Activated naive CD4-positive, alpha-beta T cell treated with anti-CD3 and anti-CD28 coated beads for 36 hours (primary cell): ENCODE measurements at regions not wholly inside any gene's neighbourhood (a gene's known extent, or its start where the extent isn't known, plus 50 kb on each side); places are given as distances from the start of the nearest gene placed in this dataset.

Experiments used
- CTCF ChIA-PET: fragments of 350-600 bp; sonication (Branson Sonifier 250); formaldehyde crosslinking; loops from one replicate; lab custom pipeline; 2021; ENCODE audit warnings: antibody characterized with exemption; lab: Charles Lee
- DNase-seq: peaks from one replicate; pipeline ENCODE4 v3.0.0-alpha.2; 2020
- H3K27ac Mint-ChIP-seq: one replicate; pipeline ENCODE4 v1.8.0; 2021; ENCODE audit warnings: mild to moderate bottlenecking, mixed read lengths
- H3K27me3 Mint-ChIP-seq: one replicate; pipeline ENCODE4 v1.8.0; 2021; ENCODE audit warnings: low read depth, mixed read lengths
- H3K36me3 Mint-ChIP-seq: one replicate; pipeline ENCODE4 v1.8.0; 2021; ENCODE audit warnings: low read depth, mixed read lengths
- H3K4me1 Mint-ChIP-seq: one replicate; pipeline ENCODE4 v1.8.0; 2021; ENCODE audit warnings: low read depth, mixed read lengths
- H3K4me3 Mint-ChIP-seq: one replicate; pipeline ENCODE4 v1.8.0; 2021; ENCODE audit warnings: mild to moderate bottlenecking, moderate library complexity, mixed read lengths
- H3K9me3 Mint-ChIP-seq: one replicate; pipeline ENCODE4 v1.8.0; 2021; ENCODE audit warnings: mixed read lengths
- intact Hi-C: fragments of 100-400 bp; cut with micrococcal nuclease; formaldehyde crosslinking; loops from one replicate; pipeline ENCODE4 v1.15.1; 2023

DNA sequence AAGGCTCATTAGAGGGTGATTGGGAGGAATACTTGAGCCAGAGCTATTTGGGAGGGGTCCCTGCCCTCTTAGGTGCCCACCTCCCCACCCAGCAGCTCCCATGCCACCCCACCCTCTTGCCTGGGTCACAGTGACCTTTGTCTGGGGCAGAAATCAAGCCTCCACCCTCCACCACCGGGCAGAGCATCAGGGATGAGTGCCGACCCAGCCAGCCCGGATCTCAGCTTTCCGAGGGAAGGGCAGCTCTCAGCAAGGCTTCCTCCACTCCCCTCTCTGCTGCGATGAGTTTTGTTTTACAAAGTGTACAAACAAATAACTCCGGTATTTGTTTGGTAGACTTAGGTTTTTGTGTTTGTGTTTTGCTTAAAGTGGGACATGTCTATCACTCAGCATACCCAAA, 136.7 kb upstream of the CST7 start:
- Mint-ChIP-seq H3K4me1 (no peaks in the 10 kb centered on the region), H3K9me3 (peaks cover 2% of the 10 kb centered on the region), H3K27ac (no peak overlapping the region), H3K27me3 (peaks cover 6% of the 10 kb centered on the region), H3K36me3 (no peaks in the 10 kb centered on the region), H3K4me3 (no peak overlapping the region)
- DNase-seq = no peak
- intact Hi-C loops = no loop called here
- CTCF ChIA-PET = no interaction called here

DNA sequence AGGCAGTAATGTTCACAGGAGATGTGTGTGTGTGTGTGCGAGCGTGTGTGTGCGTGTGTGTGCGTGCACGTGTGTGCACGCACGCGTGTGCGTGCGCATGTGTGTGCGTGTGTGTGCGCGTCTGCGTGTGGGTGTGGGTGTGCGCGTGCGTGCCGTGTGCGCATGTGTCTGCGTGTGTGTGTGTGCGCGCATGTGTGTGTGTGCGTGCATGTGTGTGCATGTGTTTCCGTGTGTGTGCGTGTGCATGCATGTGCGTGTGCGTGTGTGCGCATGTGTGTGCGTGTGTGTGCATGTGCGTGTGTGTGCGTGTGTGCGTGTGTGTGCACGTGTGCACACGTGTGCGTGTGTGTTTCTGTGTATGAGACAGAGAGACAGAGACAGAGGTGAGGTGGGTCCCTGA, 136.0 kb upstream of the CST7 start:
- intact Hi-C loops = no loop called here
- Mint-ChIP-seq H3K9me3 (peaks cover 2% of the 10 kb centered on the region), H3K27ac (no peak overlapping the region), H3K4me3 (no peak overlapping the region), H3K27me3 (peaks cover 6% of the 10 kb centered on the region), H3K4me1 (no peaks in the 10 kb centered on the region), H3K36me3 (no peaks in the 10 kb centered on the region)
- DNase-seq = no peak
- CTCF ChIA-PET = no interaction called here

DNA sequence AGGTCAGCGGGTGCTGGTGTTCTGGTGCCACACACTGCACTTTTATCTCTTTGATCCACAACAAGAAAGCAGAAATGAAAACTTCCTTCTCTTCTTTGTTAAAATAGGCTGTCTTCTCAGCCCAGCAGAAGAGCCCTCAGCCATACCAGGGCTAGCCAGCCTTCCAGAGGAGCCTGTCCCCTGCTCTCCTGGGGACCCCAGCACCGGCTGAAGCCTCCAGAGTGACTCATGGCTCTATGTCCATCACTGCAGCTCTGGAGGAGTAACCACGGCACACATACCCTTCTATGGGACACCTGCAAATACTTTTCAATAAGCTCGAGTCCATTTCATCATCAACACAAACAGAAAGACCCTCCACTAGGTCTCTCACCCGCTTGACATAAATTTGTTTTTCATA, 135.6 kb upstream of the CST7 start:
- H3K36me3 Mint-ChIP-seq = no peaks in the 10 kb centered on the region
- DNase-seq = no peak
- intact Hi-C loops = no loop called here
- H3K27me3 Mint-ChIP-seq = peaks cover 6% of the 10 kb centered on the region
- H3K9me3 Mint-ChIP-seq = peaks cover 2% of the 10 kb centered on the region
- CTCF ChIA-PET = no interaction called here
- no peak overlapping the region for H3K27ac Mint-ChIP-seq
- no peak overlapping the region for H3K4me3 Mint-ChIP-seq
- H3K4me1 Mint-ChIP-seq = no peaks in the 10 kb centered on the region

DNA sequence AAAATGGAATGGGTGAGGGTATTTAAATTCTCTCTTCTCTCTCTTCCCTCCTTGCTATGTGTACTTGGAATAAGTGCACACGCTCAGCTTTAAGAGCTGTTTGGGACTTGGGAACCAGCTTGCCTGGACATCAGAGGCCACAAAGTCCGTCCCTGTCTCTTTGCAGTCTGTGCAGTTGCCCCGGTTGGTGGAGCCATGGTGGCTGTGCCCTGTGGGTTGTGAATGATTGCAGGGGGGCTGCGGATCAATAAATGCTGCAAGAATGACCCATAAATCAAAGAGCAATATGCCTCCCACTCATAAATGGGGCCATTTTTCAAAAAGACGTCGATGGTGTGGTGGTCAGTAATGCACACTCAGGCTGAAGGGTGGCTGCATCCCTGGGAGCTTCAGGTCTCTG, 135.1 kb upstream of the CST7 start:
- no peak for DNase-seq
- CTCF ChIA-PET = no interaction called here
- H3K4me3 Mint-ChIP-seq = no peak overlapping the region
- no peak overlapping the region for H3K27ac Mint-ChIP-seq
- intact Hi-C loops = no loop called here
- peaks cover 6% of the 10 kb centered on the region for H3K27me3 Mint-ChIP-seq
- H3K9me3 Mint-ChIP-seq = peaks cover 2% of the 10 kb centered on the region
- H3K36me3 Mint-ChIP-seq = no peaks in the 10 kb centered on the region
- H3K4me1 Mint-ChIP-seq = no peaks in the 10 kb centered on the region

DNA sequence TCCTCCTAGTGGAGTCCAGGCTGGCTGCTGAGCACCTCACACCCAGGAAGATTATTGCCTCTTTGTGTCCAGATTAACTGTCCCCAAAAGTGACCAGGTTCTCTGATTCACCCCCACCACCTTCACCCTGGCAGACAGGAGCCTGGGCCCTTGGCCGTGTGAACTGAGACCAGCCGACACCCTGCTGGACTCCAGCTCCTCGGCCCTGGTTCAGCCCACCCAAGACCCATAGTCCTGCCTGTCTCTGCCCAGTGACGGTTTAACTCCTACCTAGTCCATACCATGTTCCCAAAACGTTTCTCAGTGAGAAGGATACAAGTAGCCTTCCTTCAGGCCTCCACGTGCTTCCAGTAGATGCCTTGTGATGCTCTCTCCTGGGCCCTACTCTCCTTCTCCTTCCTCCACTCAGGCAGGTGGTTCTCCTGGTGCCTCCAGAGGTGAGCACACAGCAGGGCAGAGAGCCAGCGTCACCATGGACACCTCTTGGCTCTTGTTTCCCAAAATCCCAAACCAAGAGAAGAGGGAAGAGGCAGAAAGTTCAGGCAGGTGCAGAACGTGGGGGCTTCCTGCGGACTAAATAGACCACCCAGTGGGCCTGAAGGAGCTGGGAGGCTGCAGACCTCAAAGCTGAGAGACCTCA, 134.4 kb upstream of the CST7 start:
- CTCF ChIA-PET = no interaction called here

DNA sequence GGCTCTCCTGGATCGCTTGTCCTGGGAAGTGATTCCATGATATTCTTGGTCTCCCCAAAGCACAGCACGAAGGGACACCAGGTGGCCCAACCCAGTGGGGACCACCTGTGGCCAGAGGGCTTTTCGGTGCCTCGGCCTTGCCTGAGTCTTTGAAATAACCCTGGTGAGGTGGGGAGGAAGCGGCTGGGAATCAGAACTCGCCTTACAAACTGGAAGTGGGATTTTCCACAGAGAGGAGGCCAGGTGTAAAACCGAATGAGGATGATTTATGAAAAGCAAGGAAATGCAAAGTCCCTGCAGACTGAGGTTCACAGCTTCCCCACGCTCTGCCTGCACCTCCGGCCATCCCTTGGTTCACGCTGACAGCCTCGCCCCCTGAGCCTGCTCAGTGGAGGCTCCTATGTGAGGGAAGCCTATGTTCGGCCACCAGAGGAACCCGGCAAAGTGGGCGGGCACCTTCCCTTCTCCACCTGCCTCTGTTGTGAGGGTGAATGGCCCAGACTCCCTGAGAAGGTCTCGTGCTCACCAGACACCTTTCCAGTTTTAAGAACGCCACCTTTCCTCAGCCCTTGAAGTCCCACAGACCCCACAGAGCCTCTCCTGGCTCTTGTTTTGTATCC, 133.8 kb upstream of the CST7 start:
- Mint-ChIP-seq H3K4me1 (no peaks in the 10 kb centered on the region), H3K27ac (no peak overlapping the region), H3K4me3 (no peak overlapping the region), H3K9me3 (peaks cover 2% of the 10 kb centered on the region), H3K27me3 (peaks cover 2% of the 10 kb centered on the region), H3K36me3 (no peaks in the 10 kb centered on the region)
- CTCF ChIA-PET = no interaction called here
- DNase-seq = no peak
- intact Hi-C loops = no loop called here

More for the DNA sequence above, 134.4 kb upstream of the CST7 start:
- Mint-ChIP-seq H3K27ac (no peak overlapping the region), H3K4me3 (no peak overlapping the region), H3K27me3 (peaks cover 3% of the 10 kb centered on the region), H3K9me3 (peaks cover 2% of the 10 kb centered on the region), H3K4me1 (no peaks in the 10 kb centered on the region), H3K36me3 (no peaks in the 10 kb centered on the region)
- intact Hi-C loops = no loop called here
- no peak for DNase-seq

DNA sequence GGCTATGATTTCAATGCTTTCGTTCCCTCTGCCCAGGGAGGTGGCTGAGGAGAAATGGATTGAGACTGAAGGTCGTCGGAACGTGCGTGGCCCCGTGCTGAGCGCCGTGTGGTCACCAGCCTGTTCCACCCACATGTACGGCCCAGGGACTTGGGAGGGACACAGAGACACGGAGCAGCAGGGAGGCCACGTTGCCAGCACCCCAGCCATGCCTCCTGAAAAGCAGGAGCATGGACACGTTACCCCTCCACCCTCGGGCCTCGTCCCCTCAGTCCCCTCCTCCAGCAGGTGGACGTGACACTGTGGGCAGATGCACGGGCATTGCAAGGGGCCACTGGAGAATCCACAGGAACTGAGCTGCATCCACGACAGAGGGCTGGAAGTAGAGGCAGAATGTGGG, 133.1 kb upstream of the CST7 start:
- DNase-seq = no peak
- H3K4me1 Mint-ChIP-seq = no peaks in the 10 kb centered on the region
- no peak overlapping the region for H3K4me3 Mint-ChIP-seq
- no peaks in the 10 kb centered on the region for H3K36me3 Mint-ChIP-seq
- CTCF ChIA-PET = no interaction called here
- no peak overlapping the region for H3K27ac Mint-ChIP-seq
- H3K27me3 Mint-ChIP-seq = peaks cover 2% of the 10 kb centered on the region
- intact Hi-C loops = no loop called here
- H3K9me3 Mint-ChIP-seq = peaks cover 2% of the 10 kb centered on the region

DNA sequence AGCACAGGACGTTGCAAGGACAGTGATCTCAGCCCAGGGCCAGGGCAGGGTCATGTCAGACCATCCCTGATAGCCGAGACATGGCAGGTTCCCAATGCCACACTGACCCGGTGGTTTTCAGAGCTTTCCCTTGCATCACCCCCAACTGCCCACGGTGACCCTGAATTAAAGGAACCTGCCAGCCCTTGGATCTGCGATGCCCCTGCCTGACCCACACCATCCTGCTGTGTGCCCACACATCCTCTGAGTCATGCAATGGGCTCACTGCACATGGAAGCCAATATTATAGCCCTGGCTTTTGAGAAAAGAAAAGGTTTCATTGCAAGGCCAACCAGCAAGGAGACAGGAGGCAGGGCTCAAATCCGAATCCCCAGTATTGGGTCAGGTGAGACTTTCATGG, 132.6 kb upstream of the CST7 start:
- intact Hi-C loops = no loop called here
- Mint-ChIP-seq H3K36me3 (no peaks in the 10 kb centered on the region), H3K9me3 (peaks cover 2% of the 10 kb centered on the region), H3K27me3 (peaks cover 2% of the 10 kb centered on the region), H3K4me1 (no peaks in the 10 kb centered on the region), H3K4me3 (no peak overlapping the region), H3K27ac (no peak overlapping the region)
- CTCF ChIA-PET = no interaction called here
- no peak for DNase-seq

DNA sequence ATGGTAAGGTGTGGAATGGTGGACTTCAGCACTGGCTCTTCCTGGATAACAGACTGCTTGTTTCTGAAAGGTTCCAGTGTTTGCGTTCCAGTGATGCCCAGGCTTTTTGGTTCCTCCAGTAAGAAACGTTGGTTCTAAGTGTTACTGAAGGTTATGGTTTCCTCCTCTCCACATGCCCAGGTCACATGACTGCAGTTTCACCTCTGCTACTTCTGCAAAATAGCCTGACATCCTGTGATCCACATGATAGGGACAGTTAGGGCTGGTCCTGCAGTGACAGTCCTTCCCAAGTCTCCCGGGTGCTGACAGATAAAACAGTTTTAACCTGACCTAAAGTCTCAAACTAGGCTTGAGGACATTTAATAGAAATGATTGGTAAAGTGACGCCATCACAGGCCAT, 132.2 kb upstream of the CST7 start:
- H3K36me3 Mint-ChIP-seq = no peaks in the 10 kb centered on the region
- no peak overlapping the region for H3K27ac Mint-ChIP-seq
- CTCF ChIA-PET = no interaction called here
- H3K4me1 Mint-ChIP-seq = no peaks in the 10 kb centered on the region
- no peak for DNase-seq
- intact Hi-C loops = no loop called here
- H3K9me3 Mint-ChIP-seq = peaks cover 2% of the 10 kb centered on the region
- no peak overlapping the region for H3K4me3 Mint-ChIP-seq
- peaks cover 2% of the 10 kb centered on the region for H3K27me3 Mint-ChIP-seq

DNA sequence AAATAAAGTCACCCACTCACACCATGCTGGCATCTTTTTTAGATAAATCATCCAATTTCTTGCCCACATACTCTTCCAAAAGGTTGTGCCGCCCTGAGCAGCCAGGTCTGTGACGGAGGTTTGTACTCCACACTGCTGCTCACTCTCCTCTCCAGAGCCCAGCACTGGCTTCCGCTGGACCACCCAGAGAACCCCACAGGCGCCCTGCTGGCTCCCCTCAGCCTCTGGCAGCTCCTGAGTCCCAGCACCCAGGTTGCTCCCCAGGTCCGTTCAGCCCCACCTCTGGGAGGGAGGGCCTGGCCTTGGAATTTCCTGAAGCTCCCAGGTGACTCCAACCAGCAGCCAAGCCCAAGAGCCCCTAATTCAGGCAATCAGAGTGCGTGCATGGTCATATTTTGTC, 131.7 kb upstream of the CST7 start:
- peaks cover 2% of the 10 kb centered on the region for H3K9me3 Mint-ChIP-seq

DNA sequence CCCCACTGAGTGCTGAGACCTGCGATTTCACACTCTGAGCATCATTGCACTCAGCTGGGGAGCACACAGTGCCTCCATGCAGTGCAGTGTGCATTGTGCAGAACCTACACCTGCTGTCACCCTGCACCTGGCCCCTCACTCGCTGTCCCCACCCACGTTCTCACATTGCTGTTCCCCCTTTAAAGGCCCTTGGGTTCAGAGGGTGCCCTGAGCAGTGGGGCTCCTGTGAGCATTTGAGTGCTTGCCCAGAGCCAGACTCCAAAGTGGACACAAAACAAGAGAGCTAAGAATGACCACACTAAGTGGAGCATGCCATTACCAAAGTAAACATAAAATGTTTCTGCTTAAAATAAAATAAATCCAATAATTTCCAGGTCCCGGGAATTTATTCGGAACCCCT, 131.0 kb upstream of the CST7 start:
- Mint-ChIP-seq H3K9me3 (no peaks in the 10 kb centered on the region), H3K4me3 (no peak overlapping the region), H3K27me3 (peaks cover 2% of the 10 kb centered on the region), H3K4me1 (no peaks in the 10 kb centered on the region), H3K36me3 (no peaks in the 10 kb centered on the region), H3K27ac (no peak overlapping the region)
- intact Hi-C loops = no loop called here
- no peak for DNase-seq
- CTCF ChIA-PET = no interaction called here

More for the DNA sequence above, 131.7 kb upstream of the CST7 start:
- Mint-ChIP-seq H3K36me3 (no peaks in the 10 kb centered on the region), H3K27ac (no peak overlapping the region), H3K4me3 (no peak overlapping the region), H3K4me1 (no peaks in the 10 kb centered on the region), H3K27me3 (peaks cover 2% of the 10 kb centered on the region)
- CTCF ChIA-PET = no interaction called here
- DNase-seq = no peak
- intact Hi-C loops = no loop called here

DNA sequence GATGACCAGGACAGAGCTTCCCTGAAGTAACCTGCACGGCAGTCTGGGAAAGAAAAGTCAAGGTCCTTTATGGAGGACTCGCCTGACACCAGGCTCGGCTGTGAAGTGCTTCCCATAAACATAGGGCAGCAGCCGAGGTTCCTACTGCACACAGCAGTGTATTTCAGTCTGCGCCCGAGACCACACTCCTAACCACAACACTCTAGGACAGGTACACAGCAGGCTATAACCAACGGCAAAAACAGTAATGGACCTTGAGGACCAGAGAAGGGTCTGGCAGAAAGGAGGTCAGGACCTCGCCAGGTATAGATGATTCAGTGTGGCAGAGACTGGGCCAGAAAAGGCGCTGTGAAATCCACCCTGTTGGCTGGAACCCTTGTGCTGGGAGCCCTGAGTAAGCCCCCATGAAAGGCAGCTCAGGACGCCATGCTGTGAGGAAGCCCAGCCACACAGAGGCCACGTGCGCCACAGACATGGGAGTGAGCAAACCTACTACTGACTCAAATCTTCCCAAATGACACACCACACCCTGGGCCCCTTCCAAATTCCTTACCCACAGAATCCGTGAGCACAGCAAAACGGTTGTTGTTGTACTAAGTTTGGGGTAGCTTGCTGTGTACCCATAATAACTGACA, 129.6 kb upstream of the CST7 start:
- Mint-ChIP-seq H3K9me3 (no peaks in the 10 kb centered on the region), H3K4me1 (no peaks in the 10 kb centered on the region), H3K27ac (no peak overlapping the region), H3K36me3 (no peaks in the 10 kb centered on the region), H3K27me3 (peaks cover 2% of the 10 kb centered on the region), H3K4me3 (no peak overlapping the region)
- intact Hi-C loops = no loop called here
- CTCF ChIA-PET = no interaction called here
- DNase-seq = no peak

DNA sequence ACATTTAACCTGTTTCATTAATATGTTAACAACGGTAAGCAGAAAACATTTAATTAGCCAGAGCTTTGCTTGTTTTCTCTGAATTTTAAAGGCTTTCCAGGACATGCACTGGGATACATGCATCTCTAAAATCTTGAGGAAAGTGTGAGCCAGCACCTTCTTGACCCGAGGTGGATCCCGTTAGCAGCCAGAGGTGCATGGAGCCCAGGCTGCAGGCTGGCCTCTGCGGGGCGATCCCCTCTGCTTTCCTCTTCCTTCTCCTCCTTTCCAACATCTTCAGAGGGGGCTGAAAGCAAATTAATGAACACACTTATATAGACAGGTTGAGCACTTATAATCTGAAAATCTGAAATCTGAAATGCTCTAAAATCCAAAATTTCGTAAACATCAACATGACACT, 128.7 kb upstream of the CST7 start:
- Mint-ChIP-seq H3K9me3 (no peaks in the 10 kb centered on the region), H3K27me3 (no peaks in the 10 kb centered on the region), H3K4me1 (no peaks in the 10 kb centered on the region), H3K4me3 (no peak overlapping the region), H3K36me3 (no peaks in the 10 kb centered on the region), H3K27ac (no peak overlapping the region)
- intact Hi-C loops = no loop called here
- CTCF ChIA-PET = interaction anchor here (0.6 kb wide), 1 partner anchor 39 kb away, joined by 3 read pairs; no protein-coding TSS in a partner anchor
- DNase-seq = no peak
